Nephron progenitor cell (in vitro differentiated cells): ENCODE measurements at regions not wholly inside any gene's neighbourhood (a gene's known extent, or its start where the extent isn't known, plus 50 kb on each side); places are given as distances from the start of the nearest gene placed in this dataset.

Experiments
- DNase-seq: peaks from one replicate; pipeline ENCODE4 v3.0.0; 2021
- H3K27ac Mint-ChIP-seq: 2 replicates; pipeline ENCODE4 v1.8.0; 2021; ENCODE audit warnings: mild to moderate bottlenecking, moderate library complexity, mixed read lengths
- H3K27me3 Mint-ChIP-seq: 2 replicates; pipeline ENCODE4 v1.8.0; 2021; ENCODE audit warnings: mild to moderate bottlenecking, low read depth, mixed read lengths; ENCODE audit not compliant: poor library complexity
- H3K36me3 Mint-ChIP-seq: 2 replicates; pipeline ENCODE4 v1.8.0; 2021; ENCODE audit warnings: low read depth, mixed read lengths
- H3K4me1 Mint-ChIP-seq: 2 replicates; pipeline ENCODE4 v1.8.0; 2021; ENCODE audit warnings: mixed read lengths
- H3K4me3 Mint-ChIP-seq: 2 replicates; pipeline ENCODE4 v1.8.0; 2021; ENCODE audit warnings: mild to moderate bottlenecking, moderate library complexity, mixed read lengths
- H3K9me3 Mint-ChIP-seq: 2 replicates; pipeline ENCODE4 v1.8.0; 2021; ENCODE audit warnings: mild to moderate bottlenecking, moderate library complexity, mixed read lengths
- CTCF ChIP-seq: fragments of 200-600 bp; sonication (generic); IDR thresholded peaks from 2 replicates; pipeline ENCODE4 v1.5.0; 2021; ENCODE audit warnings: antibody characterized with exemption

GRCh38 chr4:1489639-1489995 is 83.4 kb upstream of the NKX1-1 start:
- no peak for DNase-seq
- Mint-ChIP-seq H3K36me3 (peaks cover 12% of the 10 kb centered on the region), H3K4me3 (no peak overlapping the region), H3K4me1 (peaks cover 25% of the 10 kb centered on the region), H3K27ac (no peak overlapping the region), H3K27me3 (peaks cover 42% of the 10 kb centered on the region), H3K9me3 (peaks cover 32% of the 10 kb centered on the region)
- no peak for TF ChIP-seq CTCF

- H3K36me3 Mint-ChIP-seq, result peaks cover 12% of the 10 kb centered on the region
These were observed 82.8 kb upstream of the NKX1-1 start for GRCh38 chr4:1488831-1489638.

GRCh38 chr4:1488357-1488756 is 82.1 kb upstream of the NKX1-1 start:
- H3K27me3 Mint-ChIP-seq, result peaks cover 47% of the 10 kb centered on the region
- TF ChIP-seq CTCF, result no peak
- peaks cover 45% of the 10 kb centered on the region for H3K9me3 Mint-ChIP-seq
- no peak for DNase-seq
- H3K36me3 Mint-ChIP-seq, result peaks cover 12% of the 10 kb centered on the region
- H3K4me3 Mint-ChIP-seq, result no peak overlapping the region
- H3K4me1 Mint-ChIP-seq, result peaks cover 17% of the 10 kb centered on the region
- no peak overlapping the region for H3K27ac Mint-ChIP-seq

More at GRCh38 chr4:1488831-1489638, 82.8 kb upstream of the NKX1-1 start:
- Mint-ChIP-seq H3K27me3 (peaks cover 45% of the 10 kb centered on the region), H3K4me3 (no peak overlapping the region), H3K4me1 (peaks cover 19% of the 10 kb centered on the region), H3K27ac (no peak overlapping the region), H3K9me3 (peaks cover 38% of the 10 kb centered on the region)
- no peak for TF ChIP-seq CTCF
- DNase-seq, result peak; percentile 54

GRCh38 chr4:1487761-1488160 is 81.5 kb upstream of the NKX1-1 start:
- no peak overlapping the region for H3K27ac Mint-ChIP-seq
- DNase-seq, result no peak
- H3K9me3 Mint-ChIP-seq, result peaks cover 51% of the 10 kb centered on the region
- no peak for TF ChIP-seq CTCF
- H3K4me3 Mint-ChIP-seq, result no peak overlapping the region
- H3K27me3 Mint-ChIP-seq, result peaks cover 52% of the 10 kb centered on the region
- peaks cover 12% of the 10 kb centered on the region for H3K36me3 Mint-ChIP-seq
- H3K4me1 Mint-ChIP-seq, result peaks cover 17% of the 10 kb centered on the region

- H3K4me3 Mint-ChIP-seq, result no peak overlapping the region
- H3K36me3 Mint-ChIP-seq, result peaks cover 12% of the 10 kb centered on the region
- no peak for DNase-seq
- peaks cover 57% of the 10 kb centered on the region for H3K27me3 Mint-ChIP-seq
- peaks cover 17% of the 10 kb centered on the region for H3K4me1 Mint-ChIP-seq
- no peak for TF ChIP-seq CTCF
- H3K27ac Mint-ChIP-seq, result no peak overlapping the region
- peaks cover 54% of the 10 kb centered on the region for H3K9me3 Mint-ChIP-seq
These were observed 80.9 kb upstream of the NKX1-1 start for GRCh38 chr4:1487106-1487505.

GRCh38 chr4:1485280-1485679 is 79.0 kb upstream of the NKX1-1 start:
- TF ChIP-seq CTCF, result no peak
- Mint-ChIP-seq H3K36me3 (peaks cover 12% of the 10 kb centered on the region), H3K27ac (no peak overlapping the region), H3K4me1 (peaks cover 9% of the 10 kb centered on the region), H3K27me3 (peaks cover 74% of the 10 kb centered on the region), H3K4me3 (no peak overlapping the region), H3K9me3 (peaks cover 72% of the 10 kb centered on the region)
- DNase-seq, result no peak
